NCI-H2029 (cell line): ENCODE measurements at regions not wholly inside any gene's neighbourhood (a gene's known extent, or its start where the extent isn't known, plus 50 kb on each side); places are given as distances from the start of the nearest gene placed in this dataset.
"Not testable (repeated sequence)": the region's sequence is repeated elsewhere in the genome, so short reads cannot be mapped to it uniquely, and the experiment has no call there.

Experiments used
- DNase-seq: peaks from one replicate; lab custom pipeline; 2025; lab: John Stamatoyannopoulos, UW

- DNase-seq: not testable (repeated sequence)
Observed at GRCh38 chr17:27365329-27365945, 71.5 kb downstream of the WSB1 start.

DNA sequence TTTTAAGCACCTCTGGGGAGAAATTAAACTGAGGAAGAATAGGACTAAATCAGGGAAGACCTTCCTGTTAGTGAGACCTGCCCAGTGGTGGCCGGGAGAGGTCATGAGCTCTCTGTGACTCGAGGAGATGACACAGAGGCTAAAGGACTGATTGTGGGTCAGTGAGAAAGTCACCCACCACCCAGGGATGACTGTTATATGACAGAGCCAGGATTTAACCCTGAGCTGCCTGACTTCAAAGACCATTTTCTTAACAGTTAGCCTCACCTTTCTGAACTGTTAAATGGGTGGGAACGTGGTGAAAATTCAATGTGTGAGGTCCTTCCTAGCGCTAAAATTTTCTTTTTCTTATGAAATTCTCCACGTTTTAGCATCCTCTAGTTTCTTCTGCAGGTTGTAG, 72.5 kb downstream of the WSB1 start:
- no peak for DNase-seq

DNA sequence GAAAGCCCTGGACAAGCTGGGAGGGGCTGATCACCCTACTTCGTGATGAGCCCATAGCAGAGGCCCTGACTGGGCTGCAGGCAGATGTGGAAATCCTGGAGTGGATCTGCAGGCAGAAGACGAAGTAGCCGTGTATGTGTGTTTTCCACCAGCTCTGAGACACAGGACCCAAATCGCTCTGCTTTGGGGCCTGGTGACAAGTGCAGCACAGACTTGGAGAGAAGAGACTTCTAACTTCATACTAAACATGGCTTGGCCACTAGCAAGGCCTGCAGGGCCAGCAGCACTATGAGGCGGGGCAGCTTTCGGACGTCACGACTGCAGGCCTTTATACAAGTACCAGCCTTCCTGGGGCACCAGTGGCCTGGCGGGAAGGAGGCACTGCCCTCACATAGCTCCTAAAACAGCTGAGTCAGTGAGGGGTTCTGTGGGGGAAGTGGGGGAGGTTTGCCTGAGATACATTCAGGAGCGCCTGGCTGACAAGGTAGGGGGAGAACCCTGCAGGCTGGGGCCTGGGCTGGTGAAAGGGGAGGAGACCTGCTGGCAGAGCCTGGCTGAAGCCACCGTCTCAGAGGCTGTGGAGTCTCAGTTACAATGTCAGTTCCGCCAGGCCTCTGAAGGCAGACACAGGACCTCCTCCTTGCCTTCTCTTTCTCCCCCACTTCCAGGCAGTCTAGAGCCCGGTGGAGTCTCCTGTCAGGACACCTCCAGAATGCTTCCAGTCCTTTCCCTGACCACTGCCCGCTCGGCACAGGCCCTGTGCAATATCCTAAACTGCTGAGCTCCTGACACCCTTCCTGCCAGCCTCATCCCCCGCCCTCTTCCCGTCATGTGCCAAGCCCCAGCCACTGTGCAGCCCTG, 73.4 kb downstream of the WSB1 start:
- no peak for DNase-seq

DNA sequence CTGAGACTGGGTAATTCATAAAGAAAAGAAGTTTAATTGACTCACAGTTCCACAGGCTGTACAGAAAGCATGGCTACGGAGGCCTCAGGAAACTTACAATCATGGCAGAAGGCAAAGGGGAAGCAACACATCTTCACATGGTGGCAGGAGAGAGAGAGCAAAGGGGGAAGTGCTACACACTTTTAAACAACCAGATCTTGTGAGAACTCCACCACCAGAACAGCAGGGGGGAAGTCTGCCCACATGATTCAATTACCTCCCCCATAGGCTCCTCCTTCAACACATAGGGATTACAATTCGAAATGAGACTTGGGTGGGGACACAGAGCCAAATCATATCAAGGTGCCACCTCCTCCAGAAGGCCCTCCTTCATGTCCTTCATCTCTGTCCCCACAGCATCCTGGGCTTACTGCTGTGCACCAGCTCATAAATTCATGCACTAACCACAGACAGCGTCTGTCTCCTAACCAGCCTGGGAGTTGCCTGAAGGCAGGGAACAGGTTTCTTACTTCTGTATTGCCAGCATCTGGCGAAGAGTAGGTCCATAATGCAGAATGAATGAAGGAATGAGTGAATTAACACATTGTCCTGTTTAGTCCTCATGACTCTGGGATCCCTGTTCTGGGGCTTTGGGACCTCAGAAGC, 74.4 kb downstream of the WSB1 start:
- DNase-seq: no peak

DNA sequence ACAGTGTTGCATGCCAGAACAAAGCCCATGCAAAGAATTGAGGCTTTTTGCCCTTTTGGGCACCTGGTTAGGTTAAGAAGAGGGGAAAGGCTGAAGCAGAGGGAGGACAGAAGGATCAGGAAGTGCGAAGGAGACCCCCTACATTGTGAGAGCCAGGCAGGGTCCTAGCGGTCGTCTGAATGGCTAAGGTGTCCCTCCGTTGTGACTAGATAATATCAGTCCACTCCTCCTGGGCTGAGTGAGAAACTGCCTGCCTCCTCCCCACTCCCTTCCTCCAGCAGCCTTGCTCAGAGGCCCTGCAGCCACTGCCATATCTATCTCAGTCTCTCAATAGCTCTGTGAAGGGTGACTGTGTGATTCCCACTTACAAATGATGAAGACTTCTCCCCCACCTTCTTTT, 75.1 kb downstream of the WSB1 start:
- DNase-seq: no peak

- no peak for DNase-seq
Observed at GRCh38 chr17:27370776-27371175, 76.9 kb downstream of the WSB1 start.

GRCh38 chr17:27373695-27374094, 79.8 kb downstream of the WSB1 start:
- DNase-seq: not testable (repeated sequence)

- DNase-seq: no peak
Observed at GRCh38 chr17:27376637-27377547, 79.4 kb upstream of the KSR1 start.

GRCh38 chr17:27378482-27379175, 77.6 kb upstream of the KSR1 start:
- no peak for DNase-seq

DNA sequence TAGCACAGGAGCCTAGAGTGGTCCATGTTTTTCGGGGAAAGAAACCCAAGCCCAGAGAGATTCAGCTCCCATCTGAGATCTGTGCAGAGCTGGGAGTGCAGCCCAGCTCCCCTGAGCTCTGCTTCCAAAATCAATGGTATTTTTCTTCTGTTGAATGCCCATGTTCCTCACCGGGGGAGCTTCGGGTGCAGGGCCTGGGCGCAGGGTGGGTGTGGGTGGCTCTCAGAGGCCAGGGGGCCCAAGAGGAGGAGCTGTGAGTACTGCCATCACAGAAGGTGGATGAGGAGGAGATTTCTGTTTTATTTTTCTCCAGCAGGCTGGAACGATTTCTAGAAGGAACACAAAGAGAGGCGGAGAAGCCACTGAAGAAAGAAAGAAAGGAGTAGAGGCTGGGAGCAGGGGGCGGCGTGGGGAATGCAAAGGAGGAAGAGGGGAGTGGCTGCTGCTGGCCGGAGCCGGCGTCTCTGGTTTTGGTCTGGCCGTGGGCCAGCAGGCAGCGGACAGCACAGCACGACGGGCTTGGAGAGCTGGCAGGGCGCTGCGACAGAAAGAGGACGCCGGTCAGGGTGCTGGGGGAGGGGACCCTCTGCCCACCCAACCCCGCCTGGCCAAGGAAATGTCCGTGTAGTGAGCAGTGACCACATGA, 76.2 kb upstream of the KSR1 start:
- DNase-seq: peak; percentile 4

DNA sequence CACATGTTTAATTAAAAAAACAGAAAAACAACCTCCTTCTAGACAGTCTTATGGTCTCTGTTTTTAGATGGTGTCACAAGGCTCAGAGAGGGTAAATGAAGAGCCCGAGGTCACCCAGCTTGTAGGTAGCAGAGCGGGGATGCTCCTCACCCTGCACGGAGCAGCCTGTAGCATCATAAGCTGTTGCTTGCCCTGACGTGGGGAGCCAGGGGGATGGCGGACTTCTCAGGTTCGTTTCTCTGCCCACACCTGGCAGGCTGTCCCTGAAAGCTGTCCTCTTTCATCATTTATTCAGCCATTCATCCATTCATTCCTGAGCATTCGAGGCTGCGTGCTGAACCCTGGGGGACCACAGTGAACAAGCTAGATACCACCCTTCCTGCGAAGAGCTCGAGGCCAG, 75.7 kb upstream of the KSR1 start:
- no peak for DNase-seq

GRCh38 chr17:27381007-27381501, 75.2 kb upstream of the KSR1 start:
- DNase-seq: peak; percentile 68

DNA sequence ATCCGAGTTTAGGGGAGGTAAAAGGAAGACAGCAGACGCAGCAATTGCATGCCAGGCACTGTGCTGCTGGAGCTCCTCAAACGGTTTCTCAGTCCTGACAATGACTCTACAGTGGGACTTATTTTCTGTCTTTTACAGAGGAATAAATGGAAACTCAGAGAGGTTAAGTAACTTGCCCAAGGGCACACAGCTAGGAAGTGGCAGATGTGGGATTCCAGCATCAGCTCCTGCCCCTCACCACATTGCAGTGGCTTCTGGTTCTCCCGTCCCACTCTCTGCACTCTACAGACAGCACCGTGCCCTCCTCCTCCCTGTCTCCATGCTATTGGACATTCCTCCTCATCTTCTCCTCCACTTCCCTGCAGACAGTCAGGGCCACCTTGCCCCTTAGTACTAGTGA, 74.2 kb upstream of the KSR1 start:
- no peak for DNase-seq

GRCh38 chr17:27384261-27384701, 72.0 kb upstream of the KSR1 start:
- DNase-seq: peak; percentile 6

DNA sequence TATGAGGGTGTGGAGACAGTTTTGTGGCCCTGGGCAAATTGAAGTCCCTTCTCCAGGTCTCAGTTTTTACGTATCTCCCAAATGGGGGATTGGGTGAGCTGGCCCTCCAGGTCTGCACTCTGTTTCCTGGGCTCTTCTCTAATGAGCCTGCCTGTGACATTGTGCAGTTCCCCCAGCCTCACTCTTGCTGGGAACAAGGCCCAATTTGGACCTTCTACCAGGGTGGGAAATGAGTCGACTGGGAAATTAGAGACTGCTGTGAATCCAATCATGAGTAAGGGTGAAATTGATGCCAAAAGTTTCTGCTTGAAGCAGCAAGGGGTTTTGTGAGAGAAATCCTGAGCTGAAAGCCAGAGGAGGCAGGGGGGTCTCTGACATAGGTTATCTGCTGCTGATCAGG, 71.5 kb upstream of the KSR1 start:
- DNase-seq: no peak

GRCh38 chr17:27385626-27386025, 70.6 kb upstream of the KSR1 start:
- DNase-seq: no peak

GRCh38 chr17:27386206-27387075, 69.8 kb upstream of the KSR1 start:
- DNase-seq: no peak

DNA sequence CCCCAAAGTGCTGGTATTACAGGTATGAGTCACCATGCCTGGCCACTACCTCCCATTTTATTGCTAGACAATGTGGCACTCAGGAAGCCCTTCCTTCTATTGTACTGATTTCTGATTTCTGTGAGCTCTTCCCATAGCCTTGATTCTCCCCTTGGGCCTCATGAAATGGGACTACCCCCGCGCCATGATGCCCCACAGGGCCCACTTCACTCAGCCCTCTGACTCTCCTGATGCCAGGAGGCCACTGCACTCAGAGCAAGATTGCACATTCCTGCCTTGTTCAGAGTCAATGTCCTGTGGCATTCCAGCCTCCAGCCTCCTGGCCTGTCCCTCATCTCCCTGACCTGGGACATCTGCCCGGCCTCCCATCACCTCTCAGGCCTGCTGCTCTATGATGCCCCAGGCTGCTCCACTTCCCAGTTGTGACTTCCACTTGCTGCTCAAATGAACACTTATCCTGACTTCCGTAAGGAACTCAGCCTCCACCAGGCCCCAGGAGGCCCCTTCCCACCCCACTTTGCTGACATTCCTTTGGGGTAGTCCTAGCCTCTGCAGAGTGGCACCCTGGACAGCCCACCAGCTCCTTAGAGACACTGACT, 66.6 kb upstream of the KSR1 start:
- no peak for DNase-seq

GRCh38 chr17:27390540-27390939, 65.7 kb upstream of the KSR1 start:
- DNase-seq: no peak
